Small intestine (tissue), 7 donors: ENCODE measurements at regions not wholly inside any gene's neighbourhood (a gene's known extent, or its start where the extent isn't known, plus 50 kb on each side); places are given as distances from the start of the nearest gene placed in this dataset.

Experiments used
- DNase-seq, 2 donors: peaks; one replicate each; pipeline versions ENCODE4 v3.0.0 to v3.0.0-alpha.2; 2013
- FAIRE-seq: peaks from 2 replicates; lab custom pipeline; 2012; peaks lifted over from hg19 to GRCh38; lab: Jason Lieb, UNC
- H3K27ac ChIP-seq, 3 donors: one replicate each; pipeline ENCODE4 v1.5.1; 2013; ENCODE audit warnings: low read length in 2 of 3, mild to moderate bottlenecking in 2 of 3, control low read depth in 1 of 3, inconsistent platforms in 1 of 3, low read depth in 1 of 3, moderate library complexity in 1 of 3
- H3K27me3 ChIP-seq, 3 donors: one replicate each; pipeline ENCODE4 v1.6.1; 2013; ENCODE audit warnings: low read length in 3 of 3, inconsistent platforms in 1 of 3; ENCODE audit not compliant: control insufficient read depth in 3 of 3, insufficient read depth in 3 of 3
- H3K36me3 ChIP-seq, 3 donors: one replicate each; pipeline ENCODE4 v1.6.1; 2013; ENCODE audit warnings: low read length in 3 of 3, inconsistent platforms in 1 of 3, low read depth in 1 of 3, mild to moderate bottlenecking in 1 of 3, moderate library complexity in 1 of 3; ENCODE audit not compliant: control insufficient read depth in 3 of 3, insufficient read depth in 2 of 3
- H3K4me1 ChIP-seq, 3 donors: one replicate each; pipeline ENCODE4 v1.6.1; 2013; ENCODE audit warnings: low read length in 2 of 3, inconsistent platforms in 1 of 3, low read depth in 1 of 3, mild to moderate bottlenecking in 1 of 3, moderate library complexity in 1 of 3; ENCODE audit not compliant: control insufficient read depth in 3 of 3, insufficient read depth in 2 of 3
- H3K4me3 ChIP-seq, 3 donors: one replicate each; pipeline ENCODE4 v1.5.1; 2013; ENCODE audit warnings: low read length in 3 of 3, control low read depth in 1 of 3, inconsistent platforms in 1 of 3, low read depth in 1 of 3, mild to moderate bottlenecking in 1 of 3, moderate library complexity in 1 of 3
- H3K9me3 ChIP-seq, 2 donors: one replicate each; pipeline ENCODE4 v1.6.1; 2013; ENCODE audit warnings: low read depth in 1 of 2, low read length in 1 of 2; ENCODE audit not compliant: control insufficient read depth in 2 of 2, insufficient read depth in 1 of 2
- WGBS, 3 donors: extraction: QIAGEN DNeasy Blood & Tissue Kit; methylation state at CpG; one replicate each; pipeline ENCODE4 v1.1.7; 2013; 5-methylcytosine and 5-hydroxymethylcytosine counted together
- donor health status: healthy with polysubstance abuse.
- donor health status: control.
- donor health status: control.
- donor health status: Bipolar disorder and iron deficiency.
- donor health status: healthy.

DNA sequence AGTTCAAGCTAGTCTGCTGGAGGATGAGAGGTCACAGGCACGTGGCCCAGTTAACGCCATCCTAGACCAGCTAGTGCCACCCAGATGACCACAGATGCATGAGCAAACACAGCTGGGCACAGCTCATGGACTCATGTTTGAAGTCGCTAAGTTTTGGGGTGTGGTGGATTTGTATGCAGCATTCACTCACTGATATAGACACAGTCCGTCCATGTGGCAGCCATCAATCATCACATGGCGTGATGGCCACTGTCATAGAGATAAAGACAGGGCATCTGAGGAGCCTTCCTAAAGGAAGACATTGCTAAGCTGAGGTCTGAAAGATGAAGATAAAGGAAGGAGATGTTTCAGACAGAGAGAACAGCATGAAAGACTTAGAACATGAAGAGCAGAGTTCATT is 154.4 kb upstream of the JAG1 start:
- DNase-seq (no peak), FAIRE-seq (no peak)
- no peak overlapping the region for H3K27ac ChIP-seq
- no peaks in the 10 kb centered on the region for H3K27me3 ChIP-seq
- no peaks in the 10 kb centered on the region for H3K9me3 ChIP-seq
- H3K36me3 ChIP-seq = no peaks in the 10 kb centered on the region
- no peak overlapping the region for H3K4me3 ChIP-seq
- no peaks in the 10 kb centered on the region for H3K4me1 ChIP-seq
- 71 to 87% (median 84%) methylated on average over 5 of the region's 5 CpGs for WGBS, 3 donors

DNA sequence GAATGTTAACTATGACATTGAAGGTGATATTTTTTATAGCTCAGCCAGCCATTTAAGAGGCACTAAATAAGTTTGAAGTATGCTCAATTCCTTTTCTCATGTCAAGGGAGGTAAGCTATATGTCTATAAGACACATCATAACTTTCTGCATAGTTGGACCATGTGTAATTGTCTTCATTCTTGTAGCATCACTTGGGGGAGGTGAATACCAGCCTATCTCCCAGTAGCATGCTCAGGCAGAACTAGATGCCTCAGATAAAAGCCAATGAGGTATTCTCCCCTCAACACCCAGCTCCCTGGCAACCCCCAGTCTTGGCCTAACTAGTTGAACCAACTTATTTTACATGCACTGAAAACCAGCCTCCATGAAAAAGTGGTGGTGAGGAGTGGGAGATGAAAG is 158.3 kb upstream of the JAG1 start:
- no peak for FAIRE-seq

DNA sequence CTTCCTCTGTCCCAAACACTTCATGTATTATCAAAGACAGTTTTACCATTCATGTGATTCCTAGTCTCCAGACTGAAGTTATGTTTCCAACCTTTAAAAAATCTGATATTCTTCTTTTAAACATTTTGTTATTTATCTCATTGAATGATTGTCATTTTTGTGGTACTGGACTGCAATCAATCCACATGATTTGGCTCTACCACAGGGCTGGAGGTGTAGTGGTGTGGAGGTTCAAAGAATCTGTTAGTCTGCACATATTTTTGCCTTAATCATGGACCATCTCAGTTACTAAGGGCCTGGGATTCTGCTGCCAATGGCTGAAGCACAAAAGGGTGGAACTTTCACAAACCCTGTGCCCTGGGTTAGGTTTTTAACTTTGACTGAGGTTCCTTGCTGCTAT is 164.1 kb upstream of the JAG1 start:
- FAIRE-seq = no peak
- Histone ChIP-seq H3K9me3 (peaks cover 0 to 4% of the 10 kb centered on the region in 2 donors), H3K4me1 (no peaks in the 10 kb centered on the region), H3K4me3 (no peak overlapping the region), H3K36me3 (no peaks in the 10 kb centered on the region), H3K27me3 (no peaks in the 10 kb centered on the region), H3K27ac (no peak overlapping the region)
- no peak for DNase-seq

More for the DNA sequence above, 158.3 kb upstream of the JAG1 start:
- Histone ChIP-seq H3K4me3 (no peak overlapping the region), H3K27ac (no peak overlapping the region), H3K27me3 (no peaks in the 10 kb centered on the region), H3K36me3 (no peaks in the 10 kb centered on the region), H3K9me3 (no peaks in the 10 kb centered on the region), H3K4me1 (no peaks in the 10 kb centered on the region)
- no peak for DNase-seq

DNA sequence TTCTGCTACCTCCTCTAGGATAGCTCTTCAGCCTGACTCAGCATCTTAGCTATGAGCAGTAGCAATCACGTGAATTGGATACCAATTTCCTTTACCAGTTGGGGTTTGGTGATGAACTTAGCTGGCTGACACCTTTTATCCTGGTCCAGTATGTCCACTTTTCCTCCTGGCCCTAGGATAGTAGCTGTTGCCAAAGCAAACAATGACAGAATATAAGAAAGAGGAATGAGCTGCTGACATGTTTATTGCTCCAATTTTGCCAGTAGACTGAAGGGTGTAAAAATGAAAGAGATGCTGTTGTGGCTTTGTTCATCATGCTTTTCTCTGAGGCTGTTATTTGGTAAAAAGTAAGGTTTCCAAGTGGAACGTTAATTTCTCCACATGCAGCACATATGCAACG is 168.3 kb upstream of the JAG1 start:
- no peak for FAIRE-seq
- H3K27me3 ChIP-seq = no peaks in the 10 kb centered on the region
- DNase-seq = no peak
- WGBS, 3 donors = 86 to 98% (median 88%) methylated on average over 3 of the region's 3 CpGs
- no peak overlapping the region for H3K27ac ChIP-seq
- no peaks in the 10 kb centered on the region for H3K36me3 ChIP-seq
- peaks cover 0 to 4% of the 10 kb centered on the region in 2 donors for H3K9me3 ChIP-seq
- no peaks in the 10 kb centered on the region for H3K4me1 ChIP-seq
- H3K4me3 ChIP-seq = no peak overlapping the region

DNA sequence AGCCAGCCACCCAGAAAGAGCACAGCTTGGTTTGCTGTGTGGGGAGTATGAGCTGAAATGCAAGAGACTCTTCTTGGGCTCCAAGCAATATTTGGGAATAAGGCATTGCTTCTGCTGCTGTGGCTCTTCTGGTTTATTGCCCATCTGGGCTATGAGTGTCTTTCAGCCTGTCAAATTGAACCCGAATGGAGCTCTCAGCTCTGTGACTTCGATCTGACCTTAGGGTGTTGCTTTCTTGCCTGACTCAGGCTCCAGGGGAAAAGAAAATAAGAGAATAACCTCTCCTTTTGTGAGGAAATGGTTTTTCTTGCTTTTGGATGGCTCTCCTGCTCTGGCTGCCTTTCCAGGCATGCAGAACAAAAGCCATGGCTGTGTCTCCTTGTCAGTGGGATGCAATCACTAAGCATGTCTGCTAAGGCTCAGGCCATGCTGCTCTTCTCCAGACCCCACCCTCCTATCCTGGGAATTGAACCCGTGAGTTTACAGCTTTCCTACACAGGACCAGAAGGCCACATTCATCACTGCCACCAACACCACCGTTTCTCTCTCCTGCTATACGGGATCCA is 169.4 kb upstream of the JAG1 start:
- H3K9me3 ChIP-seq = peaks cover 0 to 4% of the 10 kb centered on the region in 2 donors
- H3K27ac ChIP-seq = no peak overlapping the region
- H3K4me3 ChIP-seq = no peak overlapping the region
- no peaks in the 10 kb centered on the region for H3K36me3 ChIP-seq
- no peaks in the 10 kb centered on the region for H3K27me3 ChIP-seq
- FAIRE-seq = no peak
- no peaks in the 10 kb centered on the region for H3K4me1 ChIP-seq
- DNase-seq = no peak
- WGBS, 3 donors = 75 to 89% (median 85%) methylated on average over 5 of the region's 5 CpGs

DNA sequence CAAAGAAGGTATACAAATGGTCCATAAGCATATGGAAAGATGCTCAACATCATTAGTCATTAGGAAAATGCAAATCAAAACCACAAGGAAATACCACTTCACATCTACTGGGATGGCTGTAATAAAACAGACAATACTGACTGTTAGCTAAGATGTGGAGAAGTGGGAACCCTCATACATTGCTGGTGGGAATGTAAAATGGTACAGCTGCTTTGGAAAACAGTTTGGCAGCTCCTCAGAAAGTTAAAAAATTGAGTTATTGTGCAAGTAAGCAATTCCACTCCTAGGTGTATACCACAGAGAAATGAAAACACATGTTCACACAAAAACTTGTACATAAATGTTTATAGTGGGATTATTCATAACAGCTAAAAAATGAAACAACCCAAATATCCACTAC is 173.0 kb upstream of the JAG1 start:
- no peaks in the 10 kb centered on the region for H3K36me3 ChIP-seq
- FAIRE-seq (no peak), DNase-seq (no peak)
- peaks cover 0 to 9% (median 0%) of the 10 kb centered on the region in 3 donors for H3K4me1 ChIP-seq
- H3K4me3 ChIP-seq = no peak overlapping the region
- H3K9me3 ChIP-seq = peaks cover 0 to 4% of the 10 kb centered on the region in 2 donors
- no peaks in the 10 kb centered on the region for H3K27me3 ChIP-seq
- H3K27ac ChIP-seq = no peak overlapping the region

DNA sequence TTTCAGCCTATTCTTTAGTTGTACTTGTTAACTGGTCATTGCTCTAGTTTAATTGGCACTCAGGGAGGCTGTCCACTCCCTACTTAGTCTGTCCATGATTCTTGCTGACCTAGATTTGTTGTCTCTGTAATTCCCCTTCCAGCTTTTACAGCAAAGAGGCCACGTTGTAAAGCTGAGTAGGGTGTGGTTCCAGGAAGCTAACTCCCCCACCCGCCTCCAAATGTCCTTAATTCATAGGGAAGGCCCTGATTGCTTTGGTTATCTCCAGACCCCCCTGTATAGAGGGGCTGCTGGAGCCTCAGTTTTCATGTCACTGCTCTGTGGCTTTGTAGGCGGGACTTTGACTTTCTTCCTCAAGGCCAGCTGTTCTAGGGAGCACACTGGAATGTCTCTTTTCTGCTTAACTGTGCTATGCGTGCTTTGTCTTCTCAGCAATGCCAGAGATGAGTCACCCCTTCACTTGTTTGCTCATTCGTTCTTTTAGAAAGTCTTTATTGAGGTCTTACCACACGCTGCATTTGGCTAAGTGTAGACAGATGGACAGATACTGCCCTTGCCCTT is 175.1 kb upstream of the JAG1 start:
- WGBS, 3 donors = 36 to 42% (median 40%) methylated on average over 6 of the region's 6 CpGs
- Histone ChIP-seq H3K4me3 (no peak overlapping the region), H3K4me1 (peaks cover 0 to 9% (median 0%) of the 10 kb centered on the region in 3 donors), H3K27ac (peak overlapping the region; percentile 15 to 49 (median 24)), H3K27me3 (no peaks in the 10 kb centered on the region), H3K36me3 (no peaks in the 10 kb centered on the region), H3K9me3 (no peaks in the 10 kb centered on the region)
- DNase-seq (peak; percentile 19 to 81), FAIRE-seq (no peak)

DNA sequence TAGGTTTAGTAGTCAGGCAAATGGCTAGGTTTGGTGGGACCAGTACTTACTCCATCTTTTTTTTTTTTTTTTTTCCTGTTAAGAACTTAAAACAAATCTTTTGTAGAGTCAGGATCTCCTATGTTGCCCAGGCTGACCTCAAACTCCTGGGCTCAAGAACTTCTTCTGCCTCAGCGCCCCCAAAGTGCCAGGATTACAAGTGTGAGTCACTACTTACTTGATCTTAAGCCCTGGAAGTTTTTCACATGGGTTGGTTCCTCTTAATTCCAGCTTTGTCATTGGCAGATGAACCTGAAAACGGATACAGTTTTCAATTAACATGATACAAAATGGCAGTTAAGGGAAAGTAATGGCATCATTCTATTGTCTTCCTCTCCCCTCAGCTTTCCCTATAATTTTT is 179.4 kb upstream of the JAG1 start:
- 85 to 90% (median 88%) methylated on average over 2 of the region's 2 CpGs for WGBS, 3 donors
- FAIRE-seq = no peak
- peaks cover 0 to 27% (median 3%) of the 10 kb centered on the region in 3 donors for H3K4me1 ChIP-seq

DNA sequence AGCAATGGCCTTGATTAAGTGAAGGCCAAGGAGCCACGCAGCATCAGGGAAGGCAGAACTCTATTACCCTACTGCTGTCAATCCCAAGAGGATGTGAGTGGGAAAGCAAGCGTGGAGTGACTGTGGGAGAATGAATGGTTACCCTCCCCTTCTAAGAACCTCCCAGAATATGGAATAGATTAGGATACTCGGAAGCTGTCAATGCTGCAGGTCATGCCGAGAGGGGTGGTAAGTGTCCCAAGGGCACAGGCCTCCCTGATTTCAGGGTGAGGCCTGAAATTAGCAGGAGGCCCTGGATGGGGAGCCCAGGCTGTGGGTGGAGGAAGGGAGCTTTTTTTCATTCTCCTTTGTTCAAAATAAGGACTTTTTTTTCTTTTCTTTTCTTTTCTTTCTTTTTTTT is 179.9 kb upstream of the JAG1 start:
- Histone ChIP-seq H3K36me3 (no peaks in the 10 kb centered on the region), H3K4me3 (no peak overlapping the region), H3K27ac (no peak overlapping the region), H3K9me3 (peaks cover 0 to 8% of the 10 kb centered on the region in 2 donors), H3K4me1 (peaks cover 0 to 26% (median 3%) of the 10 kb centered on the region in 3 donors), H3K27me3 (no peaks in the 10 kb centered on the region)
- DNase-seq (no peak), FAIRE-seq (no peak)
- 83 to 91% (median 86%) methylated on average over 4 of the region's 4 CpGs for WGBS, 3 donors

More for the DNA sequence above, 179.4 kb upstream of the JAG1 start:
- DNase-seq = no peak
- H3K4me3 ChIP-seq = no peak overlapping the region
- peaks cover 0 to 8% of the 10 kb centered on the region in 2 donors for H3K9me3 ChIP-seq
- H3K27me3 ChIP-seq = no peaks in the 10 kb centered on the region
- H3K27ac ChIP-seq = no peak overlapping the region
- no peaks in the 10 kb centered on the region for H3K36me3 ChIP-seq
